Epithelial cell of esophagus (primary cell): ENCODE measurements at regions not wholly inside any gene's neighbourhood (a gene's known extent, or its start where the extent isn't known, plus 50 kb on each side); places are given as distances from the start of the nearest gene placed in this dataset.

Source experiments
- DNase-seq: peaks from one replicate; pipeline ENCODE4 v3.0.0; 2010; ENCODE audit warnings: low read depth
- H3K4me3 ChIP-seq: 2 replicates; pipeline ENCODE4 v1.5.1; 2011; ENCODE audit warnings: mild to moderate bottlenecking, low read length, control low read depth
- TF ChIP-seq, protein P1 (sequence below): IDR thresholded peaks from 2 replicates; pipeline ENCODE4 v1.5.1; 2011; ENCODE audit warnings: low read depth, mild to moderate bottlenecking, low read length, control low read depth, inconsistent platforms; ENCODE audit not compliant: insufficient read depth; ENCODE audit errors: missing control alignments

DNA sequence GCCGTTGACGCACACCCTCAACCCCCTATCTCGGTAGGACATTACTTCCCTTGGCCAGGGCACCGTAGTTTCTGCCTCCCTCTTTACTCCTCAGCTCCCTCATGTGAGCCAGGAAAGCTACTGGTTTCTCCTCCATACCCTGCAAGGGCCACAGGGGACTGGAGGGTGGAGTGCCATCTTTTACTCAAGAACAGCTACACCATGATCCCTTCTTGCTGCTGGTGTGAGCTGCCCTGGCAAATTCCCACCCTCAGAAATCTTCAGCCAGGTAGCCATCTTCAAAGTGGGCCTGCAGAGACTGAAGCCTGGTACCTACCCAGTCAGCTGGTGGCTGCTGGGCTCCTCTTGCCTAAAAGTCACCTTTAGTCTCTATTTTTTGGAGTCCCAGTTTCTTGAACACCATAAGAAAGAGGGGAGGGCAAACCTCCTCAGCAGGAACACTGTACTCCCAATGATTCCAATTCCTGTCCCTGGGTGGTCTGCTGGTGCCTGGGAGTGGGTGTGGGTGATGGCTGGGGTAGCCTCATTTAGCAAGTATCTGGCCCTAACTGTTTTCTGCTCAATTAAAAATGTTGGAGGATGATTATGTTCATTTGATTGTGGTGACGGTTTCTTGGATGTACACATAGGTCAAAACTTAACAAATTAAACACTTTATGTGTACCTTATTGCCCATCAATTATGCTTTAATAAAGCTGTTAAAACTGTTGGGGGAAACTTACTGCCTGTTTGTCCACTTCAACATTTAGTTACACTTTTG is 105.0 kb upstream of the NPY start:
- no peak for DNase-seq
- H3K4me3 ChIP-seq, result no peak overlapping the region

DNA sequence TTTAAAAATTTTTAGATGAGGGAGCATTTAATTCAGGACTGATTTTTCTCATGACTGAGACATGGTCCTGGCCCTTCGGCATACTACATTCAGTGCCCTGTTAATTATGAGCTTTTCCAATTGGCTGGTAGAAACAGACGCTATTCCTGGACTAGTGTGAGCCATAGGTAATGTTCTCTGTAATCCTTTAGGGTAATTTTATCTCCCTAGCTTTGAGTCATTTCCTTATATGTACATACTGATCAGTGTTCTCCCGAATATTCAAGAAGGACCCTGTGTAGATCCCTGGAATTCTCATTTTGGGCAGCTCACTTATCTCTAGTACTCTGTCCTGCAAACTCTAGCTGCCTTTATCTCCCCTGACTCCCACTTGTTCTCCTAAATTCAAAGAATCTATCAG is 92.6 kb upstream of the NPY start:
- DNase-seq, result no peak
- TF ChIP-seq, protein P1, sequence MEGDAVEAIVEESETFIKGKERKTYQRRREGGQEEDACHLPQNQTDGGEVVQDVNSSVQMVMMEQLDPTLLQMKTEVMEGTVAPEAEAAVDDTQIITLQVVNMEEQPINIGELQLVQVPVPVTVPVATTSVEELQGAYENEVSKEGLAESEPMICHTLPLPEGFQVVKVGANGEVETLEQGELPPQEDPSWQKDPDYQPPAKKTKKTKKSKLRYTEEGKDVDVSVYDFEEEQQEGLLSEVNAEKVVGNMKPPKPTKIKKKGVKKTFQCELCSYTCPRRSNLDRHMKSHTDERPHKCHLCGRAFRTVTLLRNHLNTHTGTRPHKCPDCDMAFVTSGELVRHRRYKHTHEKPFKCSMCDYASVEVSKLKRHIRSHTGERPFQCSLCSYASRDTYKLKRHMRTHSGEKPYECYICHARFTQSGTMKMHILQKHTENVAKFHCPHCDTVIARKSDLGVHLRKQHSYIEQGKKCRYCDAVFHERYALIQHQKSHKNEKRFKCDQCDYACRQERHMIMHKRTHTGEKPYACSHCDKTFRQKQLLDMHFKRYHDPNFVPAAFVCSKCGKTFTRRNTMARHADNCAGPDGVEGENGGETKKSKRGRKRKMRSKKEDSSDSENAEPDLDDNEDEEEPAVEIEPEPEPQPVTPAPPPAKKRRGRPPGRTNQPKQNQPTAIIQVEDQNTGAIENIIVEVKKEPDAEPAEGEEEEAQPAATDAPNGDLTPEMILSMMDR, result no peak
- H3K4me3 ChIP-seq, result no peak overlapping the region

More for the DNA sequence above, 105.0 kb upstream of the NPY start:
- TF ChIP-seq, protein P1, result no peak

DNA sequence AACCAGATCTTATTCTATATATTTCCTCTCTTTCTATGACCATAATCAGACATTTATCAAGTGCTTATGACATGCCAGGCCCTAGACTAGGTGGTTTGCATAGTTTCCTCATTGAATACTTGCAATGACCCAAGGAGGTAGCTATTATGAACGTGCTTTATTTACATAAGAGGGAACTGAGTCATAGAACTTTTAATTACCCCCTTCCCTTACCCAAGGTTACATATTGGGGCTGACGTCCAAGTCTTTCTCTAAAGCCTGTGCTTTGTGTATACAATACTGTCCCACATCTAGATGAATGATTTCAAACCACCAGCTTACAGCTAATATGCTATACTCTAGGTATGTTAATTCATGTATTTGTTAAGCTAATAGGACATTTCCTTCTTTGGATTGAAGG is 91.9 kb upstream of the NPY start:
- TF ChIP-seq, protein P1, result no peak
- no peak overlapping the region for H3K4me3 ChIP-seq
- peak; percentile 9 for DNase-seq

DNA sequence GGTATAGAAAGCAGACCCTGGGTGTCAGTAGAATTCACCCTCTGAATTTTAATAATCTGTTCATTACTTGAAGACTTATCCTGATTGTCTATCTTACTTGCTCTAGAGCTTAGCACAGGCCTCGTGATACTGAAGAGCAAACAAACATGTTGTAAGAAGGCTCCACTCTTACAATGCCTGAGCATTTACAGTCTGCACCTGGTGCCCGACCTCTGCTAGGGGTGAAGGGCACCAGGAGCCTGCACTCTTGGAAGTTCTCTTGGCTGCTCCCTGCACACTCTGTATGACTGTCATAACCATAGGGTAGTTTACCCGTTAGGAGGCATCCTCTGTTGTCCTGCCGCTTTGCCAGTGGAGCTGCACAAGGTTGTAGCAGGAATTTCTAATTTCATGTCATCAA is 91.3 kb upstream of the NPY start:
- H3K4me3 ChIP-seq, result no peak overlapping the region
- TF ChIP-seq, protein P1, result no peak
- no peak for DNase-seq

DNA sequence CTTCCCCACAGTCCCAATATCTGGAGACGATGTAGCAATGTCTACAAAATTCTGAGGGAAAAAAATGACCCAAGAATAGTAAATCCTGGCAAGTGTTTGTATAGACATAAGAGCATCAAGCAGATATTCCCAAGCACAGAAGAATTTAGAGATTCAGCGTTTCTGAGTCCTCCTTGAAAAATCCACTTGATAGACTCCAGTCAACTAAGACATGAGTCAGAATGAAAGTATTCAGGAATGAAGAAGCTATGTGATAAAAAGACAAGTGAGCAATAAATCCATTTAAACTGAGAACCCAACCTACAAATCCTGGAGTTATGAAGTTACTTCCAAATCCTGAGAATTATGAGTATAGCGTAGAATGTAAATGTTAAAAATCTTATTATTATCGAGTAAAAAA is 86.1 kb upstream of the NPY start:
- no peak overlapping the region for H3K4me3 ChIP-seq
- DNase-seq, result no peak
- TF ChIP-seq, protein P1, result no peak

DNA sequence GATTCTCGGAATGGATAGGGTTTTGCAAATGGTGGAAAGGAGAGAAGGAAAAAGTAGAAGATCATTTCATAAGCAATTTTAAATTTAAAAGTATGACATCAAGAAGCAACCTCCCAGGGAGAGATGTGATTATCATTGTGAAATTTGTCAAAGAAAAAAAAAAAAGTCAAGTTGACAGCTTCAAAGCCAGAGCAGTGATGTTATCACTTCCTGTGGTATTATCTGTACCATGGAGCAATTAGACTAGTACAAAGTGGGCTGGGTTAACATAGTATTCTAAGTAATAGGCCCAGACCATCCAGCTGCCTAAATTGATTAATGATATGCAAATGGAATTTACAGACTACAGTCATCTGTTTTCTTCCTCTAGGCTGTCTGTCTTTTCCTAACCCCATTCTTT is 84.0 kb upstream of the NPY start:
- no peak for DNase-seq
- no peak overlapping the region for H3K4me3 ChIP-seq
- TF ChIP-seq, protein P1, result no peak

DNA sequence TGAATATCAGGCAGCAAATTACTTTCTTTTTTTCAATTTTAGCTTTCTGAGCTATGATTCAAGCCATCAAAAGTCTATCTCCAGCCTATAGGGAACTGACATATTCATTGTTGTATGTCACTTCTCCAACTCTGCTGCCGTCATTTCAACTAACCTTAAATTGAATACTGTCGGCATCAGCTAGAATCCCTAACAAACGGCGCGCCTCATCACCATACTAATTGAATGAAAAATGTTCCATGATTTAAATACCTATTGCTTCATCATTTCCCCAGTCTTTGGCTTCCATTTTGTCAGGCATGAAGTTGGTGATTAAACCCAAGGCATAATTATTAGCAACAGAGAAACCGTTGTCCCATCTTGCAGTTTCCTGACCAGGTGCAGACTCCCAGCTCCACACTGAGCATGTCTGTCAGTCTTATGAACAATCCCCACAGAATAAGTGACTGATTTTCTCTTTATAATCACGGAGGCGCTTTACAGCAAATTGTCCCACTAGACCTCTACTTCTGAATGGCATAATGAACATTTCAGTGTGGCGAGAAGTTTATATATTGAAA is 83.5 kb upstream of the NPY start:
- DNase-seq, result no peak
- TF ChIP-seq, protein P1, result no peak
- H3K4me3 ChIP-seq, result no peak overlapping the region
